Transverse colon (tissue), 4 donors: ENCODE measurements at regions not wholly inside any gene's neighbourhood (a gene's known extent, or its start where the extent isn't known, plus 50 kb on each side); places are given as distances from the start of the nearest gene placed in this dataset.

Source experiments
- CTCF ChIP-seq, 5 experiments: fragments of 200-600 bp in 3 of 5; fragments of 450-650 bp in 2 of 5; sonication (generic) in 3 of 5; IDR thresholded peaks; 1 replicate in 2 of 5; 2 replicates in 3 of 5; pipeline ENCODE4 v1.5.1; 2016 to 2017; ENCODE audit warnings: antibody characterized with exemption in 5 of 5, inconsistent platforms in 3 of 5, mild to moderate bottlenecking in 2 of 5, moderate library complexity in 1 of 5
- POLR2AphosphoS5 ChIP-seq, 3 donors: sonication (generic); formaldehyde crosslinking; IDR thresholded peaks; one replicate each; pipeline ENCODE4 v1.6.1; 2016; ENCODE audit warnings: antibody characterized with exemption in 3 of 3

- no peak for TF ChIP-seq POLR2AphosphoS5 (IDR thresholded peaks at IDR 0.05)
- no peak for TF ChIP-seq CTCF (IDR thresholded peaks at IDR 0.05)
These were observed 62.2 kb upstream of the LPP start for GRCh38 chr3:188091746-188092145.
